HepG2 (cell line): ENCODE measurements at regions not wholly inside any gene's neighbourhood (a gene's known extent, or its start where the extent isn't known, plus 50 kb on each side); places are given as distances from the start of the nearest gene placed in this dataset.

Experiments used
- ATAC-seq: fragments of 200-7000 bp; cut with Tn5 transposase; 3 replicates; pipeline ENCODE4 v1.9.1; 2020; ENCODE audit warnings: mild to moderate bottlenecking, moderate library complexity
- BruUV-seq: library from RNA; stranded (reverse); fragments of 400-500 nt; replicated peaks from 2 replicates; lab custom pipeline; 2021; lab: Mats Ljungman, UMichigan
- CTCF ChIA-PET: fragments of 300-600 bp; formaldehyde crosslinking; extraction: SDS; loops from one replicate; lab custom pipeline; 2021; ENCODE audit warnings: low total read pairs, inconsistent platforms, low intra/inter-chr PET ratio; lab: Yijun Ruan, JAX
- POLR2A ChIA-PET: fragments of 350-600 bp; sonication (Branson Sonifier 250); formaldehyde crosslinking; loops from one replicate; lab custom pipeline; 2020; ENCODE audit warnings: antibody characterized with exemption, inconsistent platforms; lab: Yijun Ruan, JAX
- DNase-seq: peaks from one replicate; pipeline ENCODE4 v3.0.0-alpha.2; 2015; ENCODE audit warnings: low spot score
- FAIRE-seq: peaks from 3 replicates; lab custom pipeline; 2011; peaks lifted over from hg19 to GRCh38; lab: Jason Lieb, UNC
- H2AFZ ChIP-seq: one replicate; pipeline ENCODE4 v1.6.1; 2011; ENCODE audit warnings: low read length, inconsistent platforms
- H3K27ac ChIP-seq: fragments of 300-600 bp; 3 replicates; pipeline ENCODE4 v1.8.0; 2011; ENCODE audit warnings: mixed run types, mild to moderate bottlenecking, mixed read lengths, low read length, inconsistent platforms; ENCODE audit not compliant: insufficient read depth; ENCODE audit errors: extremely low read length
- H3K27me3 ChIP-seq, 2 experiments: fragments of 200-600 bp in 1 of 2; 2 replicates in 1 of 2; 3 replicates in 1 of 2; pipeline versions ENCODE4 v1.6.0 to v1.8.0; 2011; ENCODE audit warnings: low read length in 2 of 2, mild to moderate bottlenecking in 2 of 2, moderate library complexity in 2 of 2, inconsistent platforms in 1 of 2; ENCODE audit not compliant: insufficient read depth in 2 of 2, control insufficient read depth in 1 of 2
- H3K36me3 ChIP-seq, 2 experiments: fragments of 200-600 bp in 1 of 2; replicated peaks in 1 of 2; 2 replicates in 1 of 2; 3 replicates in 1 of 2; pipeline versions ENCODE4 v1.5.1 to v1.8.0; 2011; ENCODE audit warnings: low read length in 2 of 2, inconsistent platforms in 1 of 2; ENCODE audit not compliant: insufficient read depth in 2 of 2, control insufficient read depth in 1 of 2
- H3K4me1 ChIP-seq: 2 replicates; pipeline ENCODE4 v1.5.1; 2012; ENCODE audit warnings: low read length, inconsistent platforms; ENCODE audit not compliant: insufficient read depth
- H3K4me2 ChIP-seq: 2 replicates; pipeline ENCODE4 v1.6.0; 2011; ENCODE audit warnings: low read depth, low read length, inconsistent platforms
- H3K4me3 ChIP-seq, 3 experiments: fragments of 200-600 bp in 1 of 3; sonication (generic), shearing (Covaris generic) in 1 of 3; replicated peaks in 1 of 3; 2 replicates each; pipeline ENCODE4 v1.5.1; 2011 to 2016; ENCODE audit warnings: low read length in 3 of 3, inconsistent platforms in 2 of 3, low read depth in 2 of 3, mild to moderate bottlenecking in 2 of 3, control low read depth in 1 of 3, mixed read lengths in 1 of 3; ENCODE audit not compliant: insufficient read depth in 1 of 3
- H3K79me2 ChIP-seq: one replicate; pipeline ENCODE4 v1.6.1; 2011; ENCODE audit warnings: low read length, inconsistent platforms; ENCODE audit not compliant: insufficient read depth
- H3K9ac ChIP-seq: 2 replicates; pipeline ENCODE4 v1.6.0; 2011; ENCODE audit warnings: mild to moderate bottlenecking, low read depth, low read length, inconsistent platforms; ENCODE audit not compliant: insufficient read depth
- H3K9me3 ChIP-seq: 2 replicates; pipeline ENCODE4 v1.5.1; 2012; ENCODE audit warnings: mild to moderate bottlenecking, low read length
- H4K20me1 ChIP-seq: 2 replicates; pipeline ENCODE4 v1.6.0; 2011; ENCODE audit warnings: inconsistent platforms, mild to moderate bottlenecking, low read length, moderate library complexity; ENCODE audit not compliant: insufficient read depth
- FUBP1 ChIP-seq: sonication (generic); formaldehyde crosslinking; IDR thresholded peaks from 2 replicates; pipeline ENCODE4 v1.5.1; 2020; ENCODE audit warnings: missing genetic modification reagents, mild to moderate bottlenecking, borderline replicate concordance
- RBM22 ChIP-seq: fragments of 200-400 bp; formaldehyde crosslinking; optimal IDR thresholded peaks from 2 replicates; pipeline ENCODE3; 2017; ENCODE audit warnings: mild to moderate bottlenecking, low read length, moderate library complexity
- SP1 ChIP-seq, 2 experiments: fragments of 450-650 bp in 1 of 2; sonication (generic) in 1 of 2; formaldehyde crosslinking in 1 of 2; IDR thresholded peaks; 2 replicates each; pipeline versions ENCODE4 v1.4.0 to v1.6.1; 2016 to 2020; ENCODE audit warnings: missing genetic modification reagents in 1 of 2
- TBX2 ChIP-seq: sonication (generic); formaldehyde crosslinking; IDR thresholded peaks from 2 replicates; pipeline ENCODE4 v1.5.0; 2020; ENCODE audit warnings: missing genetic modification reagents, mild to moderate bottlenecking, borderline replicate concordance
- THAP8 ChIP-seq: sonication (generic); formaldehyde crosslinking; IDR thresholded peaks from 2 replicates; pipeline ENCODE4 v1.5.1; 2020; ENCODE audit warnings: missing genetic modification reagents, mild to moderate bottlenecking, borderline replicate concordance
- XRCC5 ChIP-seq: fragments of 200-400 bp; formaldehyde crosslinking; optimal IDR thresholded peaks from 2 replicates; pipeline ENCODE3; 2017; ENCODE audit warnings: mild to moderate bottlenecking, low read length
- ZFP37 ChIP-seq: sonication (generic); formaldehyde crosslinking; IDR thresholded peaks from 2 replicates; pipeline ENCODE4 v1.4.0; 2020; ENCODE audit warnings: missing genetic modification reagents, borderline replicate concordance
- ZFP90 ChIP-seq: sonication (generic); formaldehyde crosslinking; IDR thresholded peaks from 2 replicates; pipeline ENCODE4 v1.8.0; 2022; ENCODE audit warnings: missing genetic modification reagents, mild to moderate bottlenecking, inconsistent platforms, borderline replicate concordance
- ZNF629 ChIP-seq: sonication (generic); formaldehyde crosslinking; conservative IDR thresholded peaks from 2 replicates; pipeline ENCODE4 v1.5.0; 2020; ENCODE audit warnings: missing genetic modification reagents
- WGBS: methylation state at CpG from one replicate; pipeline ENCODE4 v1.1.6; 2017; ENCODE audit warnings: low lambda C conversion rate; 5-methylcytosine and 5-hydroxymethylcytosine counted together
- in situ Hi-C: cut with HindIII; loops from 2 replicates; pipeline ENCODE4 v1.10.0; 2017; ENCODE audit warnings: low pct_unique_long_range_greater_than_20kb; ENCODE audit not compliant: extremely low pct_ligation_motif_present
- intact Hi-C: fragments of 100-400 bp; cut with micrococcal nuclease; formaldehyde crosslinking; loops from one replicate; pipeline ENCODE4 v1.10.0; 2022; ENCODE audit not compliant: unreplicated experiment

GRCh38 chr9:82504620-82505019 lies 516.0 kb downstream of the SPATA31D1 start (continued):
- TF ChIP-seq THAP8 (CRISPR knock-in tag) = no peak

- intact Hi-C loops (no loop called here), in situ Hi-C loops (no loop called here)
- Histone ChIP-seq H3K27ac (no peak overlapping the region), H3K4me1 (no peaks in the 10 kb centered on the region), H3K27me3 (no peaks in the 10 kb centered on the region), H3K36me3 (no peaks in the 10 kb centered on the region), H3K79me2 (no peaks in the 10 kb centered on the region), H3K9ac (no peak overlapping the region), H3K4me2 (no peak overlapping the region), H2AFZ (no peak overlapping the region), H3K9me3 (0 out of 2 replicates have a peak, but pooled peaks cover 11% of the 10 kb centered on the region), H3K4me3 (no peak overlapping the region), H4K20me1 (no peaks in the 10 kb centered on the region)
- ChIA-PET POLR2A (no interaction called here), CTCF (no interaction called here)
- TF ChIP-seq ZFP90 (CRISPR knock-in tag) (no peak), SP1 (IDR thresholded peaks at IDR 0.05) (no peak), SP1 (CRISPR knock-in tag; IDR thresholded peaks at IDR 0.05) (no peak), RBM22 (no peak), XRCC5 (no peak), FUBP1 (CRISPR knock-in tag) (no peak), ZFP37 (CRISPR knock-in tag) (no peak), ZNF629 (CRISPR knock-in tag) (no peak), TBX2 (CRISPR knock-in tag) (no peak)
- 30% methylated on average over 7 of the region's 7 CpGs for WGBS
- no peak for ATAC-seq
- no peak for FAIRE-seq
- BruUV-seq = no TSS peak
- no peak for DNase-seq
These were observed 523.1 kb downstream of the SPATA31D1 start for GRCh38 chr9:82511626-82512025.
